Liver (tissue), 8 donors: ENCODE measurements at regions not wholly inside any gene's neighbourhood (a gene's known extent, or its start where the extent isn't known, plus 50 kb on each side); places are given as distances from the start of the nearest gene placed in this dataset.

ENCODE experiments used
- DNase-seq: peaks from one replicate; pipeline ENCODE4 v3.0.0-alpha.2; 2017; ENCODE audit warnings: low spot score
- H3K27ac ChIP-seq, 2 donors: one replicate each; pipeline ENCODE4 v1.7.0; 2013; ENCODE audit warnings: inconsistent platforms in 2 of 2, low read length in 2 of 2, control low read depth in 1 of 2, low read depth in 1 of 2, mild to moderate bottlenecking in 1 of 2
- H3K27me3 ChIP-seq, 4 donors: one replicate each; pipeline versions ENCODE4 v1.6.1 to v1.7.0; 2013; ENCODE audit warnings: low read length in 3 of 4, inconsistent platforms in 1 of 4, mild to moderate bottlenecking in 1 of 4, moderate library complexity in 1 of 4; ENCODE audit not compliant: control insufficient read depth in 4 of 4, insufficient read depth in 4 of 4
- H3K36me3 ChIP-seq, 4 donors: one replicate each; pipeline versions ENCODE4 v1.6.1 to v1.7.0; 2013; ENCODE audit warnings: low read length in 3 of 4, mild to moderate bottlenecking in 3 of 4, low read depth in 1 of 4, moderate library complexity in 1 of 4; ENCODE audit not compliant: control insufficient read depth in 4 of 4, insufficient read depth in 3 of 4
- H3K4me1 ChIP-seq, 4 donors: one replicate each; pipeline versions ENCODE4 v1.6.1 to v1.7.0; 2013; ENCODE audit warnings: low read length in 3 of 4, mild to moderate bottlenecking in 3 of 4, moderate library complexity in 1 of 4; ENCODE audit not compliant: control insufficient read depth in 4 of 4, insufficient read depth in 4 of 4
- H3K4me3 ChIP-seq, 3 donors: one replicate each; pipeline versions ENCODE4 v1.6.1 to v1.7.0; 2013; ENCODE audit warnings: low read length in 3 of 3, control low read depth in 1 of 3, low read depth in 1 of 3, mild to moderate bottlenecking in 1 of 3
- H3K9ac ChIP-seq, 2 donors: one replicate each; pipeline ENCODE4 v1.7.0; 2013; ENCODE audit warnings: low read length in 2 of 2, mild to moderate bottlenecking in 2 of 2, moderate library complexity in 2 of 2, control low read depth in 1 of 2, low read depth in 1 of 2
- H3K9me3 ChIP-seq, 4 donors: one replicate each; pipeline versions ENCODE4 v1.6.1 to v1.7.0; 2013; ENCODE audit warnings: low read length in 3 of 4; ENCODE audit not compliant: control insufficient read depth in 4 of 4
- CTCF ChIP-seq: fragments of 150-350 bp; IDR thresholded peaks from 2 replicates; pipeline ENCODE4 v1.5.1; 2017; ENCODE audit warnings: improper control_type of control experiment, low read depth, low read length; ENCODE audit not compliant: missing input control
- EGR1 ChIP-seq, 2 donors: IDR thresholded peaks; 2 replicates each; pipeline ENCODE4 v1.6.1; 2016 to 2018; ENCODE audit warnings: antibody characterized with exemption in 2 of 2, low read depth in 2 of 2
- HNF4A ChIP-seq, 2 donors: conservative IDR thresholded peaks; 2 replicates each; pipeline ENCODE4 v1.6.1; 2016; ENCODE audit warnings: antibody characterized with exemption in 2 of 2, mild to moderate bottlenecking in 2 of 2
- REST ChIP-seq: IDR thresholded peaks from 2 replicates; pipeline ENCODE4 v1.6.1; 2016; ENCODE audit warnings: antibody characterized with exemption, mild to moderate bottlenecking
- RXRA ChIP-seq, 2 donors: IDR thresholded peaks; 2 replicates each; pipeline ENCODE4 v1.6.1; 2017 to 2018; ENCODE audit warnings: antibody characterized with exemption in 2 of 2, mild to moderate bottlenecking in 1 of 2
- SP1 ChIP-seq: IDR thresholded peaks from 2 replicates; pipeline ENCODE4 v1.6.1; 2018; ENCODE audit warnings: antibody characterized with exemption, mild to moderate bottlenecking
- TAF1 ChIP-seq: conservative IDR thresholded peaks from 2 replicates; pipeline ENCODE4 v1.6.1; 2016; ENCODE audit warnings: antibody characterized with exemption, mild to moderate bottlenecking
- YY1 ChIP-seq: IDR thresholded peaks from 2 replicates; pipeline ENCODE4 v1.6.1; 2016; ENCODE audit warnings: antibody characterized with exemption, mild to moderate bottlenecking
- WGBS: extraction: QIAGEN DNeasy Blood & Tissue Kit; methylation state at CpG from one replicate; pipeline ENCODE4 v1.1.7; 2013; 5-methylcytosine and 5-hydroxymethylcytosine counted together
- donor health status: healthy.
- donor health status: healthy.
- donor health status: healthy.
- donor health status: healthy.
- donor health status: healthy.

- no peaks in the 10 kb centered on the region for H3K36me3 ChIP-seq
- no peak for DNase-seq
- WGBS, result 78% methylated on average over 5 of the region's 5 CpGs
- H3K4me1 ChIP-seq, result peaks cover 25 to 47% (median 37%) of the 10 kb centered on the region in 4 donors
- H3K27me3 ChIP-seq, result no peaks in the 10 kb centered on the region
- no peak overlapping the region for H3K4me3 ChIP-seq
- H3K9me3 ChIP-seq, result peaks cover 2 to 6% (median 5%) of the 10 kb centered on the region in 4 donors
- H3K27ac ChIP-seq, result peak overlapping the region; percentile 11 to 37
- no peak overlapping the region for H3K9ac ChIP-seq
- TF ChIP-seq RXRA (IDR thresholded peaks at IDR 0.05) (peak in 1 of 2 donors; percentile 73), SP1 (no peak), HNF4A (conservative IDR thresholded peaks at IDR 0.05) (peak in 1 of 2 donors; percentile 48)
These were observed 71.2 kb upstream of the POMGNT2 start for GRCh38 chr3:43177085-43177484.

- DNase-seq, result no peak
These were observed 70.8 kb upstream of the POMGNT2 start for GRCh38 chr3:43176666-43177065.

More at GRCh38 chr3:43176666-43177065, 70.8 kb upstream of the POMGNT2 start:
- H3K27ac ChIP-seq, result peak overlapping the region; percentile 11 to 37
- H3K9me3 ChIP-seq, result peaks cover 2 to 6% (median 5%) of the 10 kb centered on the region in 4 donors
- peaks cover 25 to 46% (median 37%) of the 10 kb centered on the region in 4 donors for H3K4me1 ChIP-seq
- no peak overlapping the region for H3K4me3 ChIP-seq
- 85% methylated on average over 4 of the region's 4 CpGs for WGBS
- no peaks in the 10 kb centered on the region for H3K36me3 ChIP-seq
- H3K9ac ChIP-seq, result no peak overlapping the region
- no peaks in the 10 kb centered on the region for H3K27me3 ChIP-seq
- TF ChIP-seq HNF4A (conservative IDR thresholded peaks at IDR 0.05), result no peak
- TF ChIP-seq TAF1, result no peak
- no peak for TF ChIP-seq YY1
- TF ChIP-seq REST, result no peak
- TF ChIP-seq CTCF, result no peak
- no peak for TF ChIP-seq EGR1 (IDR thresholded peaks at IDR 0.05; ENCODE audit: low read depth in 2 of 2)
